ENCODE measurements at regions not wholly inside any gene's neighbourhood (a gene's known extent, or its start where the extent isn't known, plus 50 kb on each side); places are given as distances from the start of the nearest gene placed in this dataset.

DNA sequence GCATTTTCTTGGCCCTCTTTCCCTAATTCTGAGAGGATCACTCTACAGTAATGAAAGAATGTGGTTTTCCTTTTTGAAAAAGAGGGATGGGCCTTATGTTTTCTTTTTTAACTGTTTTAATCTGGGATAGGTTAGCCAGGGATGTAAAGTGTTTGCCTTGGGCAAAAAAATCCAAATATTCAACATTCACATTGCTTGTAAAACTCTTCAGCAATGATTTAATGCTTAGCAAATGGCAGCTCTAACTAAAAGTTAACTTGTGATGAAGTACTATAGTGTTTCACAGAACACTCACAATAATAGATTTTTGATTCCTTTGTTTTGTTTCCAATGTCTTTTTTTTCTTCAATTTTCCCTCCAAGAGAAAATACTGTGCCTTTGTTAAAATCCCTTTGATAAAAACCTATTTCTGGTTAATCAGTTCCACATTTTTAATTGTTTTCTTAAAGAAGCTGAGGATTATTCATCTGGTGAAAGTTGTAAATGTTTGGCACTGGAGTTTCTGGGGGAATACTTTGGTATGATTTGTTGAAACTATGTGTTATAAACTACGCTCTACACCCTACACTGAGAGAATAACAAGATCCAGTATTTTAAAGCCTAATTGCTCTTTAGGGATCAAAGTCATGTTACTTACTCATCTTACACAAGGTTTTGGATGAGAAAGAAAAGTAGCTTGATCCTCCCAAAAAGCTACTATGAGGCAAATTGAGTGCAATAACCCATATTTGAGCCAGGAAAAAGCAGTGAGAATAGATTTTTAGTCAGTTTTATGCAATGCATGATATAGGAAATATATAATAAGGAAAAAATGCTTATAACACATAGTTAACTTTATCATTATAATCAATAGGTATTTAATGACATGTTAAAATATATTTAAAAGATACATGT is 335.8 kb downstream of the EPHA7 start:
- no peaks in the 10 kb centered on the region for H4K20me1 ChIP-seq
- no peak for TF ChIP-seq Cebpa-rat (IDR thresholded peaks at IDR 0.05)
- H3K9me3 ChIP-seq: no peaks in the 10 kb centered on the region
- H3K27ac ChIP-seq: no peak overlapping the region
- H3K4me2 ChIP-seq: no peak overlapping the region
- no peaks in the 10 kb centered on the region for H3K27me3 ChIP-seq
- H3K4me3 ChIP-seq: no peak overlapping the region
- H3K4me1 ChIP-seq: peaks cover 4% of the 10 kb centered on the region
- no peaks in the 10 kb centered on the region for H3K36me3 ChIP-seq
- no peak overlapping the region for H3K9ac ChIP-seq

DNA sequence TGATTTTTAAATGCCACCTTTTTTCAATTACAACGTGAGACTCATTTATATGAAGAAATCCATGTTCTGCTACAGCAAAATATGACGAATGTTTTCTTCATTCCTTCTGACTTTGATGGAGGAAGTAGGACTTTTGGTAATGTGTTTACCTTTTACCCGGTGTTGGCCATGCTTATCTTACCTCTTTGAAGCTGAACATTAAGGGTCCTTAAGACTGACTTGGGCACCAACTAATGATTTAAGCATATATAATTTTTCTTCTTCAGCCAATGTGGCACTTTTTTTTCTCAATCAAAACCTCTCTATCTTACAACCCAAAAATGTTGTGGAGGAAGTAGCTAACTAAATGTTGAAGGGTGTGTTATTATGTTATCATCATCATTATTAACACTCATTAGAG is 337.5 kb downstream of the EPHA7 start:
- Histone ChIP-seq H3K27ac (no peak overlapping the region), H4K20me1 (no peaks in the 10 kb centered on the region), H3K9ac (no peak overlapping the region), H3K36me3 (no peaks in the 10 kb centered on the region), H3K27me3 (no peaks in the 10 kb centered on the region), H3K4me2 (no peak overlapping the region), H3K4me3 (no peak overlapping the region), H3K9me3 (no peaks in the 10 kb centered on the region), H3K4me1 (no peaks in the 10 kb centered on the region)
- no peak for TF ChIP-seq Cebpa-rat (IDR thresholded peaks at IDR 0.05)

DNA sequence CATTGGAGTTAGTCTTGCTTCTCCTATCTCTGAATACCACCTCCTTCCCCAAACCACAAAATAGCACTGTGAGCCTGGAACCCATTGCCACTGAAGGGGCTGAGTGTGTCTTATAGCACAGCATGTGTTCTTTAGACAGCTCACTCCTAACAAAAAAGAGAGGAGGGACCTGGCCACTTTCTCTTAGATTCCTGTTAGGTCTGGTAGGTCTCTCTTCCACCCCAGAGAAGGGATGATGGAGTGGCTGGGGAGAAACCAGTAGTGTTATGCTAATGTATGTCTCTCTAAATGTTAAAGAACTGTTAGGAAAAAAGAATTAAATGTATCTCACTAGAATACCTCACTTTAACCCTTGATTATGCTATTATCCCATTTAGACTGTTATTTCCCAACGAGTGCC is 340.3 kb downstream of the EPHA7 start:
- Histone ChIP-seq H3K4me3 (no peak overlapping the region), H3K4me2 (no peak overlapping the region), H3K4me1 (no peaks in the 10 kb centered on the region), H3K9ac (no peak overlapping the region), H3K27ac (no peak overlapping the region), H4K20me1 (no peaks in the 10 kb centered on the region), H3K27me3 (no peaks in the 10 kb centered on the region), H3K36me3 (no peaks in the 10 kb centered on the region), H3K9me3 (no peaks in the 10 kb centered on the region)
- no peak for TF ChIP-seq Cebpa-rat (IDR thresholded peaks at IDR 0.05)

- H3K27me3 ChIP-seq: no peaks in the 10 kb centered on the region
- TF ChIP-seq Cebpa-rat (IDR thresholded peaks at IDR 0.05): no peak
- no peaks in the 10 kb centered on the region for H3K9me3 ChIP-seq
- H3K27ac ChIP-seq: no peak overlapping the region
- no peaks in the 10 kb centered on the region for H4K20me1 ChIP-seq
- no peaks in the 10 kb centered on the region for H3K36me3 ChIP-seq
- no peak overlapping the region for H3K4me2 ChIP-seq
- no peaks in the 10 kb centered on the region for H3K4me1 ChIP-seq
- no peak overlapping the region for H3K4me3 ChIP-seq
- no peak overlapping the region for H3K9ac ChIP-seq
Observed at GRCh38 chr6:93073811-93074210, 345.5 kb downstream of the EPHA7 start.

DNA sequence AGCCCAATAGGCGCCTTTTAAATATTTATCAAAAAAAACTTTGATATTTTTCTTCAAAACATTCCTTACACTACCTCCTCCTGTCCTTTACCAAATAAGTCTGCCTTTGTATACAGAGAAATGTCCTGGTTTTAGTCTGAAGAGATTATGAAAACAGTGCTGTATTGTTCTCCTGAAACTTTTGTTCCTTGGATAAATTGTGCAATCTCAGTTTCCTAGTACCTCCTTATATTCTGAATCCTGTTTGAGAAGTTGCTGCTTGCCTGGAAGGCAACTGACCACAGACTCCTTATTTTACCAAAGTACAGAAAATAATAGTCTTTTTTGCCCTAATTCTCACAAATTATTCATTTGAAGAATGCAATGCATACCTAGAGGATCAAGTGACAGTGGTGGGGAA is 349.5 kb downstream of the EPHA7 start:
- H3K4me2 ChIP-seq: no peak overlapping the region
- H3K4me1 ChIP-seq: no peaks in the 10 kb centered on the region
- H3K27ac ChIP-seq: no peak overlapping the region
- H3K36me3 ChIP-seq: no peaks in the 10 kb centered on the region
- no peak overlapping the region for H3K9ac ChIP-seq
- no peak for TF ChIP-seq Cebpa-rat (IDR thresholded peaks at IDR 0.05)
- H3K27me3 ChIP-seq: no peaks in the 10 kb centered on the region
- H4K20me1 ChIP-seq: no peaks in the 10 kb centered on the region
- no peaks in the 10 kb centered on the region for H3K9me3 ChIP-seq
- no peak overlapping the region for H3K4me3 ChIP-seq

DNA sequence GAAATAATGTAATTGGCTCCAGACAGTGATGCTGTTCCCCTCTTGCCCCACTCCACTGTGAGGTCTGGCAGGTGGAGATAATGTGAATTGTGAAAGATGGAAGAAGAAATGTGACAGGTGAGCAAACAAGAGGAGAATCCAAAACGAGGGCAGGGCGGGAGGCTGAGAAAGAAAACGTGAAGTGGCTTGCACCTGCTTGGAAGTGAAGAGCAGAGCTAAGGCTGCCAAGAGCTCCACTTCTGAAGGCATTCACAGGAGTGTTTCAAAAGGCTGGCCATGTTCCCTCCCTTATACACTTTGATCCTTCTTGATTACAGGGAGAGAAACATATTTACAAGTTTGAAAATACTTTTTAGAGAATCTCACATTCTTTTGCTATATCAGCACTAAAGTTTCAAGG is 359.4 kb downstream of the EPHA7 start:
- no peaks in the 10 kb centered on the region for H3K36me3 ChIP-seq
- no peak for TF ChIP-seq Cebpa-rat (IDR thresholded peaks at IDR 0.05)
- no peak overlapping the region for H3K4me3 ChIP-seq
- no peak overlapping the region for H3K27ac ChIP-seq
- H3K4me1 ChIP-seq: no peaks in the 10 kb centered on the region
- no peaks in the 10 kb centered on the region for H3K9me3 ChIP-seq
- no peaks in the 10 kb centered on the region for H3K27me3 ChIP-seq
- no peak overlapping the region for H3K9ac ChIP-seq
- no peaks in the 10 kb centered on the region for H4K20me1 ChIP-seq
- H3K4me2 ChIP-seq: no peak overlapping the region

- H3K4me1 ChIP-seq: no peaks in the 10 kb centered on the region
- no peak overlapping the region for H3K4me2 ChIP-seq
Observed at GRCh38 chr6:93057584-93057983, 361.8 kb downstream of the EPHA7 start.

GRCh38 chr6:93048381-93048780 is 371.0 kb downstream of the EPHA7 start:
- no peak overlapping the region for H3K9ac ChIP-seq
- no peaks in the 10 kb centered on the region for H3K36me3 ChIP-seq
- no peak overlapping the region for H3K4me2 ChIP-seq
- no peaks in the 10 kb centered on the region for H3K9me3 ChIP-seq
- no peaks in the 10 kb centered on the region for H3K4me1 ChIP-seq
- H3K27ac ChIP-seq: no peak overlapping the region
- H4K20me1 ChIP-seq: no peaks in the 10 kb centered on the region
- no peak for TF ChIP-seq Cebpa-rat (IDR thresholded peaks at IDR 0.05)
- peaks cover 3% of the 10 kb centered on the region; the same call in 1 of the 2 replicates for H3K27me3 ChIP-seq
- no peak overlapping the region for H3K4me3 ChIP-seq

More at GRCh38 chr6:93057584-93057983, 361.8 kb downstream of the EPHA7 start:
- Histone ChIP-seq H3K9me3 (no peaks in the 10 kb centered on the region), H4K20me1 (no peaks in the 10 kb centered on the region), H3K27ac (no peak overlapping the region), H3K4me3 (no peak overlapping the region), H3K36me3 (no peaks in the 10 kb centered on the region), H3K9ac (no peak overlapping the region), H3K27me3 (no peaks in the 10 kb centered on the region)
- no peak for TF ChIP-seq Cebpa-rat (IDR thresholded peaks at IDR 0.05)

- no peaks in the 10 kb centered on the region for H4K20me1 ChIP-seq
- no peak overlapping the region for H3K9ac ChIP-seq
- H3K4me1 ChIP-seq: no peaks in the 10 kb centered on the region
- no peak overlapping the region for H3K4me3 ChIP-seq
- no peaks in the 10 kb centered on the region for H3K36me3 ChIP-seq
- no peak for TF ChIP-seq Cebpa-rat (IDR thresholded peaks at IDR 0.05)
- peaks cover 3% of the 10 kb centered on the region; the same call in 1 of the 2 replicates for H3K27me3 ChIP-seq
- H3K9me3 ChIP-seq: no peaks in the 10 kb centered on the region
- no peak overlapping the region for H3K27ac ChIP-seq
- H3K4me2 ChIP-seq: no peak overlapping the region
Observed at GRCh38 chr6:93047033-93047432, 372.3 kb downstream of the EPHA7 start.

- no peak for TF ChIP-seq Cebpa-rat (IDR thresholded peaks at IDR 0.05)
- no peaks in the 10 kb centered on the region for H3K36me3 ChIP-seq
- no peaks in the 10 kb centered on the region for H3K9me3 ChIP-seq
- H3K4me3 ChIP-seq: no peak overlapping the region
- H3K4me2 ChIP-seq: no peak overlapping the region
- peaks cover 3% of the 10 kb centered on the region; the same call in 1 of the 2 replicates for H3K27me3 ChIP-seq
- H4K20me1 ChIP-seq: no peaks in the 10 kb centered on the region
- H3K4me1 ChIP-seq: peaks cover 8% of the 10 kb centered on the region
- H3K27ac ChIP-seq: no peak overlapping the region
- no peak overlapping the region for H3K9ac ChIP-seq
Observed at GRCh38 chr6:93045156-93045555, 374.2 kb downstream of the EPHA7 start.

Measured in BLaER1 (cell line).